HCT116 (cell line): ENCODE measurements at regions not wholly inside any gene's neighbourhood (a gene's known extent, or its start where the extent isn't known, plus 50 kb on each side); places are given as distances from the start of the nearest gene placed in this dataset.

Source experiments
- ATAC-seq: fragments of 200-7000 bp; cut with Tn5 transposase; 2 replicates; pipeline ENCODE4 v1.9.1; 2020; ENCODE audit warnings: mild to moderate bottlenecking, moderate library complexity
- BruUV-seq: library from RNA; stranded (reverse); fragments of 400-500 nt; replicated peaks from 2 replicates; lab custom pipeline; 2021; lab: Mats Ljungman, UMichigan
- CTCF ChIA-PET: fragments of 300-600 bp; sonication (Branson Sonifier 250); formaldehyde crosslinking; loops from one replicate; lab custom pipeline; 2021; ENCODE audit warnings: antibody characterized with exemption; lab: Charles Lee
- POLR2A ChIA-PET: fragments of 300-600, 350-600 bp; sonication (Branson Sonifier 250); formaldehyde crosslinking; loops from one replicate; lab custom pipeline; 2021; ENCODE audit warnings: antibody characterized with exemption; lab: Charles Lee
- RAD21 ChIA-PET, 2 experiments: fragments of 300-600 bp; sonication (Branson Sonifier 250); formaldehyde crosslinking; loops; one replicate each; lab custom pipeline; 2023; ENCODE audit warnings: low total read pairs in 2 of 2; ENCODE audit not compliant: uncharacterized antibody in 2 of 2, unreplicated experiment in 2 of 2, low non-redundant PET in 1 of 2; lab: Charles Lee
- DNase-seq: peaks from one replicate; pipeline ENCODE4 v3.0.0-alpha.2; 2010; ENCODE audit warnings: low read depth, low spot score
- H2AFZ ChIP-seq: fragments of 200-600 bp; shearing (Covaris generic), sonication (generic); 2 replicates; pipeline ENCODE4 v1.6.1; 2017; ENCODE audit warnings: low read depth, mixed run types, mixed read lengths, antibody characterized with exemption, low read length; ENCODE audit not compliant: poor library complexity, severe bottlenecking
- H3K27ac ChIP-seq: 2 replicates; pipeline ENCODE4 v1.5.1; 2012; ENCODE audit warnings: low read depth, low read length
- H3K27me3 ChIP-seq: fragments of 200-600 bp; sonication (generic); 2 replicates; pipeline ENCODE4 v1.6.1; 2016; ENCODE audit warnings: mixed run types, low read length, mixed read lengths; ENCODE audit not compliant: insufficient read depth
- H3K36me3 ChIP-seq, 2 experiments: fragments of 200-500 bp in 1 of 2; fragments of 200-600 bp in 1 of 2; sonication (Bioruptor generic) in 1 of 2; sonication (generic) in 1 of 2; 2 replicates each; pipeline versions ENCODE4 v1.5.1 to v1.6.1; 2014 to 2016; ENCODE audit warnings: low read length in 2 of 2, inconsistent platforms in 1 of 2, mixed read lengths in 1 of 2, mixed run types in 1 of 2; ENCODE audit not compliant: insufficient read depth in 2 of 2, control insufficient read depth in 1 of 2
- H3K4me1 ChIP-seq, 2 experiments: fragments of 200-600 bp in 1 of 2; sonication (generic) in 1 of 2; 2 replicates each; pipeline versions ENCODE4 v1.5.1 to v1.6.1; 2012 to 2017; ENCODE audit warnings: low read length in 2 of 2, inconsistent platforms in 1 of 2, mild to moderate bottlenecking in 1 of 2, mixed read lengths in 1 of 2, mixed run types in 1 of 2, moderate library complexity in 1 of 2; ENCODE audit not compliant: insufficient read depth in 2 of 2, control insufficient read depth in 1 of 2
- H3K4me2 ChIP-seq: fragments of 200-600 bp; sonication (generic); 2 replicates; pipeline ENCODE4 v1.6.1; 2017; ENCODE audit warnings: mixed run types, low read length, mixed read lengths
- H3K4me3 ChIP-seq, 2 experiments: fragments of 200-600 bp in 1 of 2; sonication (generic) in 1 of 2; replicated peaks in 1 of 2; 2 replicates each; pipeline ENCODE4 v1.5.1; 2011 to 2016; ENCODE audit warnings: low read length in 2 of 2, control low read depth in 1 of 2, low read depth in 1 of 2, mild to moderate bottlenecking in 1 of 2, mixed read lengths in 1 of 2, mixed run types in 1 of 2
- H3K79me2 ChIP-seq: fragments of 200-600 bp; sonication (generic); 2 replicates; pipeline ENCODE4 v1.6.1; 2017; ENCODE audit warnings: mild to moderate bottlenecking, mixed run types, low read length, moderate library complexity, mixed read lengths; ENCODE audit not compliant: insufficient read depth
- H3K9ac ChIP-seq: fragments of 200-600 bp; sonication (generic); 2 replicates; pipeline ENCODE4 v1.6.1; 2016; ENCODE audit warnings: low read length, mixed read lengths
- H3K9me2 ChIP-seq: fragments of 200-600 bp; sonication (generic), shearing (Covaris generic); 2 replicates; pipeline ENCODE4 v1.6.1; 2017; ENCODE audit warnings: mixed run types, mild to moderate bottlenecking, moderate library complexity; ENCODE audit not compliant: insufficient read depth
- H3K9me3 ChIP-seq, 2 experiments: fragments of 200-500 bp in 1 of 2; fragments of 200-600 bp in 1 of 2; sonication (Bioruptor generic) in 1 of 2; sonication (generic) in 1 of 2; 2 replicates each; pipeline ENCODE4 v1.6.1; 2014 to 2017; ENCODE audit warnings: low read length in 2 of 2, mixed read lengths in 2 of 2, inconsistent platforms in 1 of 2, low read depth in 1 of 2, mild to moderate bottlenecking in 1 of 2, mixed run types in 1 of 2, moderate library complexity in 1 of 2; ENCODE audit not compliant: control insufficient read depth in 1 of 2, insufficient read depth in 1 of 2
- H4K20me1 ChIP-seq: fragments of 200-600 bp; sonication (generic), shearing (Covaris generic); 2 replicates; pipeline ENCODE4 v1.6.1; 2017; ENCODE audit warnings: mixed run types, mild to moderate bottlenecking, moderate library complexity; ENCODE audit not compliant: insufficient read depth
- CEBPB ChIP-seq: IDR thresholded peaks from 2 replicates; pipeline ENCODE4 v1.6.1; 2012; ENCODE audit warnings: low read depth
- EGR1 ChIP-seq: IDR thresholded peaks from 2 replicates; pipeline ENCODE4 v1.6.1; 2012; ENCODE audit warnings: low read depth
- EZH2 ChIP-seq: fragments of 200-600 bp; sonication (generic); IDR thresholded peaks from 2 replicates; pipeline ENCODE4 v1.6.1; 2017; ENCODE audit warnings: antibody characterized with exemption, mixed run types
- EZH2phosphoT487 ChIP-seq: fragments of 200-600 bp; IDR thresholded peaks from 2 replicates; pipeline ENCODE4 v1.6.1; 2018; ENCODE audit warnings: antibody characterized with exemption, borderline replicate concordance
- FOSL1 ChIP-seq: IDR thresholded peaks from 2 replicates; pipeline ENCODE4 v1.6.1; 2012; ENCODE audit warnings: low read depth
- JUND ChIP-seq: IDR thresholded peaks from 2 replicates; pipeline ENCODE4 v1.6.1; 2012
- POLR2A ChIP-seq: IDR thresholded peaks from 2 replicates; pipeline ENCODE4 v1.7.0; 2011; ENCODE audit warnings: borderline replicate concordance; ENCODE audit not compliant: insufficient read depth, insufficient read length; ENCODE audit errors: extremely low read depth
- REST ChIP-seq: IDR thresholded peaks from 2 replicates; pipeline ENCODE4 v1.6.1; 2012; ENCODE audit warnings: low read depth
- SIN3A ChIP-seq: IDR thresholded peaks from 2 replicates; pipeline ENCODE4 v1.6.1; 2012; ENCODE audit warnings: low read depth
- SRF ChIP-seq: IDR thresholded peaks from 2 replicates; pipeline ENCODE4 v1.6.1; 2012; ENCODE audit warnings: low read depth
- TCF7L2 ChIP-seq: IDR thresholded peaks from 2 replicates; pipeline ENCODE4 v1.7.0; 2011; ENCODE audit warnings: borderline replicate concordance, inconsistent platforms; ENCODE audit not compliant: insufficient read depth, insufficient read length; ENCODE audit errors: extremely low read depth
- YY1 ChIP-seq: IDR thresholded peaks from 2 replicates; pipeline ENCODE4 v1.6.1; 2011; ENCODE audit warnings: low read length, low read depth, moderate library complexity, mild to moderate bottlenecking; ENCODE audit not compliant: insufficient replicate concordance; ENCODE audit errors: extremely low read depth
- ZBTB33 ChIP-seq: IDR thresholded peaks from 2 replicates; pipeline ENCODE4 v1.6.1; 2011; ENCODE audit warnings: mild to moderate bottlenecking, low read length, moderate library complexity; ENCODE audit not compliant: insufficient replicate concordance; ENCODE audit errors: extremely low read depth
- ZFX ChIP-seq: fragments of 450-650 bp; IDR thresholded peaks from 2 replicates; pipeline ENCODE4 v1.6.1; 2017
- ZNF274 ChIP-seq: fragments of 200-500 bp; sonication (Bioruptor generic); IDR thresholded peaks from 2 replicates; pipeline ENCODE4 v1.6.1; 2014; ENCODE audit warnings: mild to moderate bottlenecking, low read depth, low read length, inconsistent platforms
- intact Hi-C: fragments of 100-400 bp; cut with micrococcal nuclease; formaldehyde crosslinking; loops from 2 replicates; pipeline ENCODE4 v1.10.0; 2022

GRCh38 chr2:216292475-216292874 lies 79.8 kb downstream of the MARCHF4 start:
- no peaks in the 10 kb centered on the region for H3K9me3 ChIP-seq
- peaks cover 28% of the 10 kb centered on the region for H3K27me3 ChIP-seq
- no peaks in the 10 kb centered on the region for H3K79me2 ChIP-seq
- BruUV-seq: no TSS peak
- no peak overlapping the region for H3K27ac ChIP-seq
- no peak overlapping the region for H3K9ac ChIP-seq
- ChIA-PET RAD21 (no interaction called here), POLR2A (no interaction called here), CTCF (no interaction called here)
- H4K20me1 ChIP-seq: no peaks in the 10 kb centered on the region
- no peaks in the 10 kb centered on the region for H3K36me3 ChIP-seq
- TF ChIP-seq EZH2phosphoT487 (no peak), CEBPB (no peak), SIN3A (no peak), ZFX (no peak), ZNF274 (no peak), FOSL1 (no peak), POLR2A (no peak), EGR1 (no peak), REST (no peak), TCF7L2 (no peak), YY1 (no peak), JUND (no peak), SRF (no peak), ZBTB33 (no peak), EZH2 (no peak)
- no peak overlapping the region for H2AFZ ChIP-seq
- no peaks in the 10 kb centered on the region; a peak in 1 of 4 replicates for H3K4me1 ChIP-seq
- no peak for ATAC-seq
- DNase-seq: no peak
- intact Hi-C loops: no loop called here
- H3K4me3 ChIP-seq: no peak overlapping the region
- H3K9me2 ChIP-seq: no peaks in the 10 kb centered on the region
- no peak overlapping the region for H3K4me2 ChIP-seq
